ENCODE measurements at regions not wholly inside any gene's neighbourhood (a gene's known extent, or its start where the extent isn't known, plus 50 kb on each side); places are given as distances from the start of the nearest gene placed in this dataset.

DNA sequence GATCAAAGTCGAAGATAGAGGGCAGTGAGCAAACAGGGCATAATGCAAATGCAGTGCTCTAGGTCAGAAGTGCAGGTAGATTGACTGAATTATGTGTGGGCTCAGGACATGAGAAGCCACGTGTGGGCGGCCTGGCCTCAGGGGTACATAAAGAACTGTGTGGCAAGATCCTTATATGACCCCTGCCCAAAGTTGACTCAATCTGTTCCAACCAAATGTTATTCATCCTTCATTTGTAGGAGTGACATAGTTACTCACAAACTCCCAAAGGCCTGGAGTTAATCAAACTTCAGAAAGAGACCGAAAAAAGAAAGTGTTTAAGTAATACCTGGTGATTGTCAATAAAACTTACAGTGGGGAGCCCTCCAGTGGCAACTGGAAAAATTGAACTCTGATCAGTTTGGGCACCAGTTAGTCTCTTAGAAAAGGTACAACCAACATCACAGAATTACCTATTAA is 150.4 kb upstream of the FAR2 start:
- TF ChIP-seq, protein P1, sequence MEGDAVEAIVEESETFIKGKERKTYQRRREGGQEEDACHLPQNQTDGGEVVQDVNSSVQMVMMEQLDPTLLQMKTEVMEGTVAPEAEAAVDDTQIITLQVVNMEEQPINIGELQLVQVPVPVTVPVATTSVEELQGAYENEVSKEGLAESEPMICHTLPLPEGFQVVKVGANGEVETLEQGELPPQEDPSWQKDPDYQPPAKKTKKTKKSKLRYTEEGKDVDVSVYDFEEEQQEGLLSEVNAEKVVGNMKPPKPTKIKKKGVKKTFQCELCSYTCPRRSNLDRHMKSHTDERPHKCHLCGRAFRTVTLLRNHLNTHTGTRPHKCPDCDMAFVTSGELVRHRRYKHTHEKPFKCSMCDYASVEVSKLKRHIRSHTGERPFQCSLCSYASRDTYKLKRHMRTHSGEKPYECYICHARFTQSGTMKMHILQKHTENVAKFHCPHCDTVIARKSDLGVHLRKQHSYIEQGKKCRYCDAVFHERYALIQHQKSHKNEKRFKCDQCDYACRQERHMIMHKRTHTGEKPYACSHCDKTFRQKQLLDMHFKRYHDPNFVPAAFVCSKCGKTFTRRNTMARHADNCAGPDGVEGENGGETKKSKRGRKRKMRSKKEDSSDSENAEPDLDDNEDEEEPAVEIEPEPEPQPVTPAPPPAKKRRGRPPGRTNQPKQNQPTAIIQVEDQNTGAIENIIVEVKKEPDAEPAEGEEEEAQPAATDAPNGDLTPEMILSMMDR (IDR thresholded peaks at IDR 0.05) = peak in 2 of 3 donors; percentile 26 to 39
- no peak for TF ChIP-seq POLR2AphosphoS5 (IDR thresholded peaks at IDR 0.05)
